ENCODE measurements at regions not wholly inside any gene's neighbourhood (a gene's known extent, or its start where the extent isn't known, plus 50 kb on each side); places are given as distances from the start of the nearest gene placed in this dataset.

DNA sequence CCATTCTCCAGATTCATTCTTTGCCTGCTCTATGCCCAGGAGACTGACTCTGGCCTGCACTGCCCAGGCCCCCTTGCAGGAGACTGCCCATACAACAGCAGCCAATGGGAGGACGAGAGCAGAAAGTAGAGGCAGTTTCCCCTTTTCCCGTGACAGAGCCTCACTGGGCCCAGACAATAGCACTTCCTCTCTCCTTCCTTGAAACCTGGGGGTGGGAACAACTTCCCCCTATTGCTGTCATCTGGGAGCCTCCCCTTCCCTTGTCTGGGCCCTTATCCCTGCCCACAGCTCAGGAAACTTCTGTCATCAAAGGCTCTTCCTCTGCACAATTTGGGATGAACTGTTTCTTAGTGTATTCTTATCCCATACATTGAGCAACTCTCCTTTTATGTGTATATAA, 60.8 kb upstream of the KCNJ15 start:
- no peak for DNase-seq (ENCODE audit: low read depth)

DNA sequence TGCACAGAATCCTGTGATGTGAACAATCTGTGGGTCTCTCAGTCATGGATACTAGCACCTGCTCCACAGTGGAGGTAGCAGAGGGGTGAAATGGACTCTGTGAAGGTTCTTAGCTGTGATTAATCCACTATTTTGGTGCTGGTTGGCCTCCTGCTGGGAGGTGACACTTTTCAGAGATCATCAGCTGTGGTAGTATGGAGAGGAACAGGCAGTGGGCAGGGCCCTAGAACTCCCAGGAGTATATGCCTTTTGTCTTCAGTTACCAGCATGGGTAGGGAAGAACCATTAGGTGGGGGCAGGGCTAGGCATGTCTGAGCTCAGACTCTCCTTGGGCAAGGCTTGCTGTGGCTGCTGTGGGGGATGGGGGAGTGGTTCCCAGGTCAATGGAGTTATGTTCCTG, 54.0 kb upstream of the KCNJ15 start:
- DNase-seq (ENCODE audit: low read depth) = no peak

DNA sequence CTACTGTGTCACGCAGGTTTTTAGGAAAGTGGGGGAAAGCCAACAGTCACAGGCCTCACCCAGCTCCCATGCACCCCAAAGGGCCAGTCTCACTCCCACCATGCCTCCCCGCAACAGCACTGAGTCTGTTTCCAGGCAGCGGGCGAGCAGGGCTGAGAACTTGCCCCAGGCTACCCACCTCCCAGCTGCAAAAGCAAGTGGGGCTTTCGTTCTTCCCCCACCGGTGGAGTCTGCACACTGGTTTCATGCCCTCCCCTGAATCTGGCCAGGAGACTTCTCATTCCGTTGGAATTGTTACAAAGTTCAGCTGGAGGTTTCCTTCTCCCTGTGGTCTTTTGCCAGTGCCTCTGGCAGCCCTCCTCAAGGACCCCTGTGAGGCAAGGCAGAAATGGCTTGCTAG, 53.6 kb upstream of the KCNJ15 start:
- no peak for DNase-seq (ENCODE audit: low read depth)

DNA sequence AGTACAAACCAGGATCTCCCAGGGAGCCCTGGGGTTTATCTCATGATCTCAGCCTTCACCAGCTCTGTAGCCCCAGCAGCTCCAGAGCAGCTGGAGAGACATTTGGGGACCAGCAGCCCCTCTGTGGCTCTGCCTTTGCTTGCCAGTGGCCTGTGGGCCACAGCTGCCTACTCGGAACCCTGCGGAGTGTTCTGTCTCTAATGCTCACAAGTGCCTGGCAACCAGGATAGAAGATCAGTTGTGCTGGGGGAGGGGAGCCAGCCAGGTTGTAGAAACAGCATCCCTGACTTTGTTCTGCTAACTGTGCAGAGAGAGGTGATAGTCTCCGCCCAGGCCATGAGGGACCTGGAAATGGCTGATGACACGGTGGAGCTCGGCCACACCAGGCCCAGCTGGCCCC, 50.9 kb upstream of the KCNJ15 start:
- DNase-seq (ENCODE audit: low read depth) = no peak

DNA sequence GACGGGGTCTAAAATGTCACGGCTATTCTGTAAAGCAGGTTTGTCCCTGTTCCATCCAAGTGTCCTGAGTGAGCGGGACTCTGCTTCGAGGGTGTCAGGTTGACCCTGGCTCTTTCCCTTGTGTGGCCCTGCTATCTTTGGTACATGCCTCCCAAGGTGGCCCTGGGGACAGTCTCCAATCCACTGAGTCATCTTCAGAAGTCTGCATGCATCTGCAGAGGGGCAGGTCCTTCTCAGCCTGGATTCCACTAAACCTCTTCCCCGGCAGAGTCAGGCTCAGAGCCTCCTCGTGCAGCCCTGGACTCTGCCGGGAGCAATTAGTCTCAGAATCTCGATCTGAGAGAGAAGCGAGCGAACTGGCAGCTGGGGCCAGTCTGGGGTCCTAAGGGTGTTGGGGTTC, 50.1 kb upstream of the KCNJ15 start:
- DNase-seq (ENCODE audit: low read depth) = no peak
